ENCODE measurements at regions not wholly inside any gene's neighbourhood (a gene's known extent, or its start where the extent isn't known, plus 50 kb on each side); places are given as distances from the start of the nearest gene placed in this dataset.

GRCh38 chrX:91206785-91207184, 227.9 kb upstream of the PABPC5 start:
- DNase-seq, result peak; percentile 16
